Aorta (tissue), 5 donors: ENCODE measurements at regions not wholly inside any gene's neighbourhood (a gene's known extent, or its start where the extent isn't known, plus 50 kb on each side); places are given as distances from the start of the nearest gene placed in this dataset.

Source experiments
- ATAC-seq: fragments of 200-7000 bp; cut with Tn5 transposase; one replicate; pipeline ENCODE4 v1.9.1; 2022; ENCODE audit warnings: moderate library complexity; ENCODE audit not compliant: low FRiP score
- DNase-seq, 2 donors: peaks; one replicate each; pipeline ENCODE4 v3.0.0-alpha.2; 2020
- H3K27ac ChIP-seq, 2 donors: one replicate each; pipeline ENCODE4 v1.5.1; 2013; ENCODE audit warnings: low read length in 2 of 2, mild to moderate bottlenecking in 2 of 2, moderate library complexity in 2 of 2, control low read depth in 1 of 2, inconsistent platforms in 1 of 2, low read depth in 1 of 2
- H3K27me3 ChIP-seq, 2 donors: one replicate each; pipeline ENCODE4 v1.6.1; 2013; ENCODE audit warnings: control low read depth in 1 of 2, low read length in 1 of 2, mild to moderate bottlenecking in 1 of 2, moderate library complexity in 1 of 2; ENCODE audit not compliant: insufficient read depth in 2 of 2, control insufficient read depth in 1 of 2
- H3K36me3 ChIP-seq, 2 donors: one replicate each; pipeline ENCODE4 v1.6.1; 2013; ENCODE audit warnings: control low read depth in 1 of 2, low read length in 1 of 2, mild to moderate bottlenecking in 1 of 2; ENCODE audit not compliant: insufficient read depth in 2 of 2, control insufficient read depth in 1 of 2
- H3K4me1 ChIP-seq, 2 donors: one replicate each; pipeline ENCODE4 v1.6.1; 2013; ENCODE audit warnings: low read length in 2 of 2, control low read depth in 1 of 2, mild to moderate bottlenecking in 1 of 2, moderate library complexity in 1 of 2; ENCODE audit not compliant: insufficient read depth in 2 of 2, control insufficient read depth in 1 of 2
- H3K4me3 ChIP-seq, 2 donors: one replicate each; pipeline ENCODE4 v1.5.1; 2013; ENCODE audit warnings: low read length in 2 of 2, control low read depth in 1 of 2, mild to moderate bottlenecking in 1 of 2
- H3K9me3 ChIP-seq: one replicate; pipeline ENCODE4 v1.6.1; 2013; ENCODE audit warnings: mild to moderate bottlenecking, low read length; ENCODE audit not compliant: control insufficient read depth
- WGBS, 2 donors: extraction: QIAGEN DNeasy Blood & Tissue Kit; methylation state at CpG; one replicate each; pipeline ENCODE4 v1.1.7; 2013; 5-methylcytosine and 5-hydroxymethylcytosine counted together
- intact Hi-C, 2 donors: fragments of 100-400 bp; cut with DNase I; formaldehyde crosslinking; loops; one replicate each; pipeline versions ENCODE4 v1.14.2 to v1.15.0; 2022
- donor health status: healthy with polysubstance abuse.
- donor health status: Bipolar disorder and iron deficiency.
- donor health status: DM: no; HTN: no; CAD: no.
- donor health status: DM: no; HTN: no; CAD: no.
- donor health status: DM: yes; HTN: yes; CAD: no.

- DNase-seq (no peak), ATAC-seq (no peak)
- Histone ChIP-seq H3K36me3 (no peaks in the 10 kb centered on the region), H3K27ac (no peak overlapping the region), H3K9me3 (no peaks in the 10 kb centered on the region), H3K27me3 (peaks cover 0 to 1% of the 10 kb centered on the region in 2 donors), H3K4me3 (no peak overlapping the region), H3K4me1 (no peaks in the 10 kb centered on the region)
- intact Hi-C loops: no loop called here
Observed at GRCh38 chr18:61198486-61198885, 134.7 kb upstream of the CDH20 start.

GRCh38 chr18:61199171-61199848 is 133.9 kb upstream of the CDH20 start:
- Histone ChIP-seq H3K9me3 (no peaks in the 10 kb centered on the region), H3K27me3 (peaks cover 0 to 1% of the 10 kb centered on the region in 2 donors), H3K27ac (no peak overlapping the region), H3K4me1 (no peaks in the 10 kb centered on the region), H3K4me3 (no peak overlapping the region), H3K36me3 (no peaks in the 10 kb centered on the region)
- ATAC-seq (no peak), DNase-seq (no peak)
- 10 to 17% methylated on average over 3 of the region's 3 CpGs for WGBS, 2 donors
- intact Hi-C loops: no loop called here

- DNase-seq (no peak), ATAC-seq (no peak)
- Histone ChIP-seq H3K4me1 (no peaks in the 10 kb centered on the region), H3K27ac (no peak overlapping the region), H3K4me3 (no peak overlapping the region), H3K9me3 (no peaks in the 10 kb centered on the region), H3K27me3 (no peaks in the 10 kb centered on the region), H3K36me3 (no peaks in the 10 kb centered on the region)
- WGBS, 2 donors: 32 to 39% methylated on average over 2 of the region's 2 CpGs
- intact Hi-C loops: no loop called here
Observed at GRCh38 chr18:61201511-61201910, 131.7 kb upstream of the CDH20 start.

GRCh38 chr18:61203151-61203550 is 130.1 kb upstream of the CDH20 start:
- DNase-seq: no peak
- 83 to 87% methylated on average over 1 of the region's 1 CpG for whole genome bisulfite sequencing, 2 donors
- intact Hi-C loops: no loop called here

GRCh38 chr18:61209801-61210200 is 123.4 kb upstream of the CDH20 start:
- Histone ChIP-seq H3K9me3 (no peaks in the 10 kb centered on the region), H3K27me3 (no peaks in the 10 kb centered on the region), H3K4me1 (no peaks in the 10 kb centered on the region), H3K27ac (no peak overlapping the region), H3K36me3 (no peaks in the 10 kb centered on the region), H3K4me3 (no peak overlapping the region)
- intact Hi-C loops: no loop called here
- ATAC-seq (no peak), DNase-seq (peak in 1 of 2 donors; percentile 42)
- 5 to 14% methylated on average over 5 of the region's 5 CpGs for WGBS, 2 donors

More at GRCh38 chr18:61203151-61203550, 130.1 kb upstream of the CDH20 start:
- no peaks in the 10 kb centered on the region for H3K27me3 ChIP-seq
- H3K9me3 ChIP-seq: no peaks in the 10 kb centered on the region
- no peaks in the 10 kb centered on the region for H3K36me3 ChIP-seq
- no peaks in the 10 kb centered on the region for H3K4me1 ChIP-seq
- no peak overlapping the region for H3K4me3 ChIP-seq
- no peak for ATAC-seq
- H3K27ac ChIP-seq: no peak overlapping the region

GRCh38 chr18:61216051-61216450 is 117.2 kb upstream of the CDH20 start:
- no peaks in the 10 kb centered on the region for H3K27me3 ChIP-seq
- peak in 1 of 2 donors; percentile 37 for DNase-seq
- H3K4me1 ChIP-seq: no peaks in the 10 kb centered on the region
- no peak overlapping the region for H3K4me3 ChIP-seq
- no peak overlapping the region for H3K27ac ChIP-seq
- WGBS, 2 donors: 82% methylated on average over 6 of the region's 6 CpGs
- H3K36me3 ChIP-seq: no peaks in the 10 kb centered on the region
- H3K9me3 ChIP-seq: no peaks in the 10 kb centered on the region
- ATAC-seq: no peak
- intact Hi-C loops: no loop called here

GRCh38 chr18:61222206-61222605 is 111.0 kb upstream of the CDH20 start:
- H3K27ac ChIP-seq: no peak overlapping the region
- no peak overlapping the region for H3K4me3 ChIP-seq
- ATAC-seq (no peak), DNase-seq (no peak)
- H3K4me1 ChIP-seq: no peaks in the 10 kb centered on the region
- H3K9me3 ChIP-seq: peaks cover 4% of the 10 kb centered on the region
- intact Hi-C loops: no loop called here
- no peaks in the 10 kb centered on the region for H3K27me3 ChIP-seq
- H3K36me3 ChIP-seq: no peaks in the 10 kb centered on the region

GRCh38 chr18:61225336-61225735 is 107.9 kb upstream of the CDH20 start:
- Histone ChIP-seq H3K36me3 (no peaks in the 10 kb centered on the region), H3K9me3 (peaks cover 4% of the 10 kb centered on the region), H3K27me3 (no peaks in the 10 kb centered on the region), H3K4me3 (no peak overlapping the region), H3K27ac (no peak overlapping the region), H3K4me1 (no peaks in the 10 kb centered on the region)
- DNase-seq: no peak
- no peak for ATAC-seq
- intact Hi-C loops: no loop called here

GRCh38 chr18:61236356-61237057 is 96.7 kb upstream of the CDH20 start:
- H3K27ac ChIP-seq: no peak overlapping the region
- peaks cover 3% of the 10 kb centered on the region for H3K9me3 ChIP-seq
- no peaks in the 10 kb centered on the region for H3K4me1 ChIP-seq
- no peaks in the 10 kb centered on the region for H3K36me3 ChIP-seq
- H3K4me3 ChIP-seq: no peak overlapping the region
- ATAC-seq (no peak), DNase-seq (no peak)
- intact Hi-C loops: no loop called here
- H3K27me3 ChIP-seq: no peaks in the 10 kb centered on the region
- 72 to 75% methylated on average over 7 of the region's 7 CpGs for WGBS, 2 donors
